H1 (cell line): ENCODE measurements at regions not wholly inside any gene's neighbourhood (a gene's known extent, or its start where the extent isn't known, plus 50 kb on each side); places are given as distances from the start of the nearest gene placed in this dataset.

ENCODE experiments used
- CTCF ChIA-PET: fragments of 300-600 bp; sonication (Branson Sonifier 250); formaldehyde crosslinking; loops from one replicate; lab custom pipeline; 2021; ENCODE audit not compliant: partially characterized antibody; lab: Charles Lee
- POLR2A ChIA-PET: fragments of 300-600 bp; sonication (Branson Sonifier 250); formaldehyde crosslinking; loops from one replicate; lab custom pipeline; 2021; ENCODE audit warnings: inconsistent platforms; ENCODE audit not compliant: partially characterized antibody; lab: Charles Lee
- DNase-seq, 2 experiments: peaks; one replicate each; pipeline versions ENCODE4 v3.0.0 to v3.0.0-alpha.2; 2010 to 2022; ENCODE audit warnings: low spot score in 2 of 2, low read depth in 1 of 2, mixed read lengths in 1 of 2
- FAIRE-seq: peaks from 2 replicates; lab custom pipeline; 2011; peaks lifted over from hg19 to GRCh38; lab: Jason Lieb, UNC
- H2AFZ ChIP-seq: 2 replicates; pipeline ENCODE4 v1.8.1; 2012; ENCODE audit warnings: low read length, inconsistent platforms
- H2AK5ac ChIP-seq: 2 replicates; pipeline ENCODE4 v1.6.1; 2013; ENCODE audit warnings: low read depth, low read length
- H2BK120ac ChIP-seq: replicated peaks from 2 replicates; pipeline ENCODE3; 2013; ENCODE audit warnings: low read depth, low read length, inconsistent platforms
- H2BK12ac ChIP-seq: 2 replicates; pipeline ENCODE4 v1.6.1; 2013; ENCODE audit warnings: low read depth, low read length
- H2BK15ac ChIP-seq: 2 replicates; pipeline ENCODE4 v1.6.1; 2013; ENCODE audit warnings: low read length
- H2BK20ac ChIP-seq: 2 replicates; pipeline ENCODE4 v1.6.1; 2013; ENCODE audit warnings: low read length
- H2BK5ac ChIP-seq: 2 replicates; pipeline ENCODE4 v1.6.1; 2013; ENCODE audit warnings: low read depth, low read length
- H3K14ac ChIP-seq: 2 replicates; pipeline ENCODE4 v1.6.1; 2013; ENCODE audit warnings: inconsistent platforms; ENCODE audit not compliant: insufficient read length
- H3K18ac ChIP-seq: 2 replicates; pipeline ENCODE4 v1.6.1; 2013; ENCODE audit warnings: low read length; ENCODE audit errors: extremely low read depth
- H3K23ac ChIP-seq: 2 replicates; pipeline ENCODE4 v1.6.1; 2013; ENCODE audit warnings: inconsistent platforms; ENCODE audit not compliant: insufficient read length
- H3K23me2 ChIP-seq: 2 replicates; pipeline ENCODE4 v1.6.1; 2013; ENCODE audit warnings: low read depth, low read length
- H3K27ac ChIP-seq: 2 replicates; pipeline ENCODE4 v1.6.1; 2011; ENCODE audit warnings: low read depth, low read length, inconsistent platforms
- H3K27me3 ChIP-seq, 4 experiments: replicated peaks in 1 of 4; 1 replicate in 1 of 4; 2 replicates in 3 of 4; pipeline versions ENCODE4 v1.6.1 to v1.8.1; 2011 to 2013; ENCODE audit warnings: low read length in 3 of 4, mild to moderate bottlenecking in 3 of 4, inconsistent platforms in 2 of 4, mixed read lengths in 2 of 4, moderate library complexity in 1 of 4; ENCODE audit not compliant: control insufficient read depth in 3 of 4, insufficient read depth in 3 of 4; ENCODE audit errors: extremely low read depth in 1 of 4
- H3K36me3 ChIP-seq, 4 experiments: 2 replicates each; pipeline versions ENCODE4 v1.6.1 to v1.8.1; 2011 to 2013; ENCODE audit warnings: mild to moderate bottlenecking in 4 of 4, low read length in 3 of 4, moderate library complexity in 2 of 4, control low read depth in 1 of 4, inconsistent platforms in 1 of 4; ENCODE audit not compliant: insufficient read depth in 4 of 4, control insufficient read depth in 2 of 4
- H3K4ac ChIP-seq: replicated peaks from 2 replicates; pipeline ENCODE3; 2013; ENCODE audit warnings: low read length, low read depth, mixed read lengths, inconsistent platforms; ENCODE audit not compliant: insufficient read length
- H3K4me1 ChIP-seq, 4 experiments: replicated peaks in 1 of 4; 1 replicate in 1 of 4; 2 replicates in 3 of 4; pipeline versions ENCODE4 v1.6.1 to v1.8.1; 2011 to 2013; ENCODE audit warnings: low read length in 3 of 4, inconsistent platforms in 2 of 4, mixed read lengths in 1 of 4; ENCODE audit not compliant: insufficient read depth in 4 of 4, control insufficient read depth in 3 of 4
- H3K4me2 ChIP-seq, 2 experiments: 2 replicates each; pipeline versions ENCODE4 v1.6.1 to v1.8.1; 2011 to 2013; ENCODE audit warnings: low read depth in 2 of 2, low read length in 2 of 2, control low read depth in 1 of 2, inconsistent platforms in 1 of 2, mild to moderate bottlenecking in 1 of 2; ENCODE audit not compliant: insufficient read depth in 1 of 2
- H3K4me3 ChIP-seq, 4 experiments: fragments of 200-600, 300-600 bp in 1 of 4; sonication (generic), shearing (Covaris generic), sonication (Bioruptor Twin) in 1 of 4; 2 replicates each; pipeline versions ENCODE4 v1.5.1 to v1.8.1; 2011 to 2016; ENCODE audit warnings: low read length in 4 of 4, low read depth in 3 of 4, control low read depth in 2 of 4, inconsistent platforms in 2 of 4, mild to moderate bottlenecking in 2 of 4, mixed read lengths in 1 of 4, moderate library complexity in 1 of 4; ENCODE audit not compliant: insufficient read depth in 2 of 4; ENCODE audit errors: extremely low read depth in 1 of 4
- H3K56ac ChIP-seq: replicated peaks from 2 replicates; pipeline ENCODE3; 2013; ENCODE audit warnings: low read depth, mild to moderate bottlenecking, mixed read lengths, low read length, inconsistent platforms; ENCODE audit not compliant: insufficient read length
- H3K79me1 ChIP-seq: 2 replicates; pipeline ENCODE4 v1.6.1; 2013; ENCODE audit warnings: low read depth, low read length, control low read depth
- H3K79me2 ChIP-seq, 2 experiments: 2 replicates each; pipeline versions ENCODE4 v1.6.1 to v1.8.1; 2012 to 2013; ENCODE audit warnings: low read length in 2 of 2, mild to moderate bottlenecking in 2 of 2, inconsistent platforms in 1 of 2; ENCODE audit not compliant: insufficient read depth in 2 of 2, control insufficient read depth in 1 of 2
- H3K9ac ChIP-seq, 4 experiments: replicated peaks in 1 of 4; 1 replicate in 1 of 4; 2 replicates in 3 of 4; pipeline versions ENCODE4 v1.6.1 to v1.8.1; 2011 to 2013; ENCODE audit warnings: low read depth in 3 of 4, low read length in 3 of 4, control low read depth in 2 of 4, mild to moderate bottlenecking in 2 of 4, moderate library complexity in 2 of 4, inconsistent platforms in 1 of 4; ENCODE audit errors: extremely low read depth in 1 of 4
- H3K9me3 ChIP-seq, 2 experiments: 2 replicates each; pipeline versions ENCODE4 v1.6.1 to v1.8.1; 2012 to 2013; ENCODE audit warnings: mild to moderate bottlenecking in 2 of 2, moderate library complexity in 2 of 2, control low read depth in 1 of 2, inconsistent platforms in 1 of 2, low read depth in 1 of 2, low read length in 1 of 2, mixed read lengths in 1 of 2; ENCODE audit not compliant: insufficient read depth in 2 of 2
- H4K20me1 ChIP-seq, 2 experiments: replicated peaks in 1 of 2; 2 replicates each; pipeline versions ENCODE3 to v1.8.1; 2011 to 2013; ENCODE audit warnings: inconsistent platforms in 2 of 2, low read length in 2 of 2, mild to moderate bottlenecking in 1 of 2; ENCODE audit not compliant: insufficient read depth in 2 of 2, control insufficient read depth in 1 of 2
- H4K5ac ChIP-seq: 2 replicates; pipeline ENCODE4 v1.6.1; 2013; ENCODE audit warnings: low read length, low read depth, mixed read lengths, inconsistent platforms; ENCODE audit not compliant: insufficient read length
- H4K8ac ChIP-seq: 2 replicates; pipeline ENCODE4 v1.8.0; 2013; ENCODE audit warnings: mild to moderate bottlenecking, moderate library complexity, low read length, inconsistent platforms; ENCODE audit not compliant: insufficient read depth; ENCODE audit errors: extremely low read depth
- H4K91ac ChIP-seq: replicated peaks from 2 replicates; pipeline ENCODE3; 2013; ENCODE audit warnings: low read length, mixed read lengths, inconsistent platforms; ENCODE audit not compliant: insufficient read length
- BACH1 ChIP-seq: IDR thresholded peaks from 2 replicates; pipeline ENCODE4 v1.6.1; 2012; ENCODE audit warnings: low read length, improper control_type of control experiment
- BRCA1 ChIP-seq: IDR thresholded peaks from 2 replicates; pipeline ENCODE4 v1.6.1; 2012; ENCODE audit warnings: low read depth, low read length, improper control_type of control experiment
- CBX5 ChIP-seq: fragments of 300-800, 300-1000 bp; sonication (generic); IDR thresholded peaks from 2 replicates; pipeline ENCODE4 v1.7.1; 2016; ENCODE audit warnings: antibody characterized with exemption, low read length, low read depth
- EZH2 ChIP-seq: fragments of 200-600 bp; sonication (generic); IDR thresholded peaks from 2 replicates; pipeline ENCODE4 v1.7.1; 2012; ENCODE audit warnings: low read depth, mild to moderate bottlenecking, moderate library complexity, low read length, inconsistent platforms; ENCODE audit not compliant: severe bottlenecking
- FOSL1 ChIP-seq: IDR thresholded peaks from 2 replicates; pipeline ENCODE4 v1.6.1; 2011; ENCODE audit warnings: mild to moderate bottlenecking, low read depth, low read length, moderate library complexity; ENCODE audit not compliant: insufficient read depth
- KDM4A ChIP-seq: IDR thresholded peaks from one replicate; pipeline ENCODE4 v1.7.1; 2012; ENCODE audit warnings: low read depth, mild to moderate bottlenecking, moderate library complexity, low read length, inconsistent platforms; ENCODE audit not compliant: severe bottlenecking
- NANOG ChIP-seq: IDR thresholded peaks from 2 replicates; pipeline ENCODE4 v1.6.1; 2011; ENCODE audit warnings: low read length, low read depth, mild to moderate bottlenecking, inconsistent platforms; ENCODE audit not compliant: insufficient read depth, poor library complexity, severe bottlenecking
- PHF8 ChIP-seq: fragments of 200-600 bp; sonication (generic); conservative IDR thresholded peaks from 2 replicates; pipeline ENCODE4 v1.7.1; 2012; ENCODE audit warnings: low read depth, mild to moderate bottlenecking, inconsistent platforms, low read length, moderate library complexity
- POLR2AphosphoS5 ChIP-seq: IDR thresholded peaks from 2 replicates; pipeline ENCODE4 v1.6.1; 2011; ENCODE audit warnings: low read depth, low read length
- RAD21 ChIP-seq, 2 experiments: IDR thresholded peaks in 1 of 2; conservative IDR thresholded peaks in 1 of 2; 2 replicates each; pipeline ENCODE4 v1.6.1; 2011; ENCODE audit warnings: low read depth in 2 of 2, low read length in 2 of 2, improper control_type of control experiment in 1 of 2, inconsistent platforms in 1 of 2, mild to moderate bottlenecking in 1 of 2, moderate library complexity in 1 of 2
- SIN3A ChIP-seq, 2 experiments: IDR thresholded peaks in 1 of 2; conservative IDR thresholded peaks in 1 of 2; 2 replicates each; pipeline ENCODE4 v1.6.1; 2011 to 2012; ENCODE audit warnings: low read length in 2 of 2, improper control_type of control experiment in 1 of 2, low read depth in 1 of 2, mild to moderate bottlenecking in 1 of 2
- SIX5 ChIP-seq: IDR thresholded peaks from 2 replicates; pipeline ENCODE4 v1.6.1; 2011; ENCODE audit warnings: mild to moderate bottlenecking, low read depth, low read length
- SUZ12 ChIP-seq: fragments of 200-600 bp; sonication (generic); IDR thresholded peaks from 2 replicates; pipeline ENCODE4 v1.6.1; 2012; ENCODE audit warnings: mild to moderate bottlenecking, inconsistent platforms, low read length, moderate library complexity, mixed read lengths
- TAF1 ChIP-seq: IDR thresholded peaks from 2 replicates; pipeline ENCODE4 v1.6.1; 2011; ENCODE audit warnings: mild to moderate bottlenecking, low read depth, low read length
- YY1 ChIP-seq: IDR thresholded peaks from 2 replicates; pipeline ENCODE4 v1.6.1; 2011; ENCODE audit warnings: low read depth, mild to moderate bottlenecking, low read length
- WGBS, 2 experiments: shearing (Covaris generic) in 1 of 2; methylation state at CpG; one replicate each; pipeline versions ENCODE4 v1.1.6 to v1.1.7; 2013 to 2015; ENCODE audit warnings: low lambda C conversion rate in 2 of 2, mixed read lengths in 2 of 2, inconsistent platforms in 1 of 2, low coverage in 1 of 2, missing lambda C conversion rate in 1 of 2; ENCODE audit not compliant: insufficient replicate concordance in 2 of 2, insufficient coverage in 1 of 2, insufficient read length in 1 of 2; ENCODE audit errors: extremely low coverage in 1 of 2, missing lambda C conversion rate in 1 of 2; 5-methylcytosine and 5-hydroxymethylcytosine counted together

DNA sequence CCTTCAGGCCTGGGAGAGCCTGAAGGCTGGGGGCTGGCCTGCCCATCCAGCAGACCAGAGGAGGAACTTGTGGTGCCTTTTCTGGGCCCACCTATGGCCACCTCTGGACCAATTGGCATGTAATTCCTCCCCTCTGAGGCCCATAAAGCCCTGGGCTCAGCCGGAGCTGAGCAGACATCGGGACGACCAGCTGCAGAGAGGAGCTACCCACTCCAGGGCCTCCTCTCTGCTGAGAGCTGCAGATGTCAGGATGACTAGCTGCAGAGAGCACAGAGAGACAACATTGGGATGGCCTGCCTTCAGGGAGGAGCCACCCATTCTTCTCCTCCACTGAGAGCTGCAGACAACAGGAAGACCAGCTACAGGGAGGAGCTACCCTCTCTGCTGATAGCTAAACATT, 370.1 kb downstream of the CD83 start:
- Histone ChIP-seq H2BK120ac (no peak overlapping the region), H2BK15ac (no peak overlapping the region), H3K4me3 (no peak overlapping the region), H3K14ac (no peak overlapping the region), H4K8ac (no peak overlapping the region), H3K4ac (no peak overlapping the region), H3K9me3 (peaks cover 17 to 20% of the 10 kb centered on the region in 2 experiments; a peak in 3 of 4 replicates), H4K91ac (no peak overlapping the region), H3K27ac (no peak overlapping the region), H3K4me2 (no peak overlapping the region), H3K23ac (no peak overlapping the region), H3K56ac (no peak overlapping the region), H3K36me3 (no peaks in the 10 kb centered on the region; a peak in 1 of 8 replicates), H3K27me3 (no peaks in the 10 kb centered on the region), H2BK12ac (no peak overlapping the region), H3K79me1 (no peaks in the 10 kb centered on the region), H3K23me2 (no peaks in the 10 kb centered on the region), H2BK20ac (no peak overlapping the region), H4K5ac (no peak overlapping the region), H2BK5ac (no peak overlapping the region), H3K4me1 (no peaks in the 10 kb centered on the region), H4K20me1 (no peaks in the 10 kb centered on the region), H3K18ac (no peak overlapping the region), H2AFZ (no peak overlapping the region), H3K79me2 (no peaks in the 10 kb centered on the region), H2AK5ac (no peak overlapping the region), H3K9ac (no peak overlapping the region)
- DNase-seq (no peak), FAIRE-seq (no peak)
- POLR2A ChIA-PET = no interaction called here
- CTCF ChIA-PET = interaction anchor here (0.7 to 1.1 kb wide), 3 partner anchors 9 to 22 kb away, joined by 3 read pairs; no protein-coding TSS in a partner anchor
- 96% methylated on average over 3 of the region's 3 CpGs; no CpG with 5 or more reads in 1 of the 2 experiments for WGBS, 2 experiments
- TF ChIP-seq TAF1 (no peak), RAD21 (IDR thresholded peaks at IDR 0.05 in 1 of 2, conservative IDR thresholded peaks at IDR 0.05 in 1 of 2; ENCODE audit: low read depth in 2 of 2, low read length in 2 of 2) (no peak), NANOG (no peak), SIN3A (conservative IDR thresholded peaks at IDR 0.05 in 1 of 2, IDR thresholded peaks at IDR 0.05 in 1 of 2; ENCODE audit: low read depth in 1 of 2, low read length in 2 of 2) (no peak), FOSL1 (no peak), SIX5 (no peak), KDM4A (no peak), PHF8 (no peak), EZH2 (no peak), CBX5 (no peak), POLR2AphosphoS5 (no peak), YY1 (no peak), BACH1 (no peak), BRCA1 (no peak), SUZ12 (no peak)
